Kidney (tissue), 13 donors: ENCODE measurements at regions not wholly inside any gene's neighbourhood (a gene's known extent, or its start where the extent isn't known, plus 50 kb on each side); places are given as distances from the start of the nearest gene placed in this dataset.
"Not testable (repeated sequence)": the region's sequence is repeated elsewhere in the genome, so short reads cannot be mapped to it uniquely, and the experiment has no call there.

Experiments
- DNase-seq, 5 donors: peaks; one replicate each; pipeline ENCODE4 v3.0.0-alpha.2; 2013 to 2020
- FAIRE-seq: peaks from 2 replicates; lab custom pipeline; 2012; peaks lifted over from hg19 to GRCh38; lab: Jason Lieb, UNC
- H3K27ac ChIP-seq, 2 donors: one replicate each; pipeline ENCODE4 v1.7.0; 2013; ENCODE audit warnings: low read depth in 2 of 2, low read length in 2 of 2, inconsistent platforms in 1 of 2
- H3K27me3 ChIP-seq: one replicate; pipeline ENCODE4 v1.7.1; 2013; ENCODE audit warnings: low read length, inconsistent platforms; ENCODE audit not compliant: control insufficient read depth, insufficient read depth
- H3K36me3 ChIP-seq, 3 donors: one replicate each; pipeline versions ENCODE4 v1.7.0 to v1.7.1; 2013; ENCODE audit warnings: low read length in 3 of 3, control low read depth in 1 of 3, inconsistent platforms in 1 of 3; ENCODE audit not compliant: insufficient read depth in 3 of 3, control insufficient read depth in 2 of 3
- H3K4me1 ChIP-seq, 3 donors: one replicate each; pipeline versions ENCODE4 v1.7.0 to v1.7.1; 2013; ENCODE audit warnings: low read length in 3 of 3, inconsistent platforms in 1 of 3, low read depth in 1 of 3; ENCODE audit not compliant: control insufficient read depth in 2 of 3, insufficient read depth in 2 of 3
- H3K4me3 ChIP-seq, 3 donors: one replicate each; pipeline versions ENCODE4 v1.7.0 to v1.8.1; 2013; ENCODE audit warnings: low read length in 3 of 3, control low read depth in 1 of 3, inconsistent platforms in 1 of 3
- H3K9ac ChIP-seq, 3 donors: one replicate each; pipeline versions ENCODE4 v1.7.0 to v1.7.1; 2013; ENCODE audit warnings: low read length in 3 of 3, control low read depth in 1 of 3, inconsistent platforms in 1 of 3
- H3K9me3 ChIP-seq, 3 donors: one replicate each; pipeline versions ENCODE4 v1.7.0 to v1.7.1; 2013; ENCODE audit warnings: low read length in 3 of 3, control low read depth in 1 of 3, inconsistent platforms in 1 of 3; ENCODE audit not compliant: control insufficient read depth in 2 of 3, insufficient read depth in 1 of 3
- CTCF ChIP-seq: IDR thresholded peaks from 3 replicates; pipeline ENCODE4 v1.5.1; 2012; ENCODE audit warnings: mild to moderate bottlenecking, moderate library complexity, borderline replicate concordance; ENCODE audit not compliant: insufficient read depth; ENCODE audit errors: extremely low read depth
- intact Hi-C: fragments of 100-400 bp; cut with DNase I; formaldehyde crosslinking; loops from one replicate; pipeline ENCODE4 v1.11.1; 2022
- donor health status: control.
- donor health status: control.
- donor health status: control.
- donor health status: control.
- donor health status: control.
- donor health status: DM: yes; HTN: yes; CAD: no.
- donor health status: Normal renal cell carcinoma (clear cell type).

- FAIRE-seq = no peak
Measured at GRCh38 chr4:3601992-3602391, 69.8 kb upstream of the LRPAP1 start.

GRCh38 chr4:3601108-3601690 is 69.0 kb upstream of the LRPAP1 start:
- DNase-seq, H3K4me3 ChIP-seq, H3K36me3 ChIP-seq, H3K9ac ChIP-seq, H3K9me3 ChIP-seq, H3K4me1 ChIP-seq, H3K27ac ChIP-seq, H3K27me3 ChIP-seq, intact Hi-C loops, FAIRE-seq: not testable (repeated sequence)

More at GRCh38 chr4:3601992-3602391, 69.8 kb upstream of the LRPAP1 start:
- no peak for DNase-seq
- H3K27ac ChIP-seq = no peak overlapping the region
- H3K4me3 ChIP-seq = no peak overlapping the region
- intact Hi-C loops = no loop called here
- TF ChIP-seq CTCF = no peak
- H3K36me3 ChIP-seq = no peaks in the 10 kb centered on the region
- no peaks in the 10 kb centered on the region for H3K9me3 ChIP-seq
- H3K4me1 ChIP-seq = no peaks in the 10 kb centered on the region
- no peak overlapping the region for H3K9ac ChIP-seq
- no peaks in the 10 kb centered on the region for H3K27me3 ChIP-seq

GRCh38 chr4:3599951-3600350 is 67.7 kb upstream of the LRPAP1 start:
- Histone ChIP-seq H3K4me3 (no peak overlapping the region), H3K9me3 (no peaks in the 10 kb centered on the region), H3K27ac (no peak overlapping the region), H3K27me3 (no peaks in the 10 kb centered on the region), H3K9ac (no peak overlapping the region), H3K4me1 (no peaks in the 10 kb centered on the region), H3K36me3 (no peaks in the 10 kb centered on the region)
- TF ChIP-seq CTCF = no peak
- DNase-seq = no peak
- intact Hi-C loops = no loop called here
- no peak for FAIRE-seq

- Histone ChIP-seq H3K9me3 (no peaks in the 10 kb centered on the region), H3K27me3 (no peaks in the 10 kb centered on the region), H3K4me1 (no peaks in the 10 kb centered on the region), H3K36me3 (no peaks in the 10 kb centered on the region), H3K9ac (no peak overlapping the region), H3K27ac (no peak overlapping the region), H3K4me3 (no peak overlapping the region)
- intact Hi-C loops = no loop called here
- DNase-seq (peak in 1 of 5 donors; percentile 24), FAIRE-seq (no peak)
- TF ChIP-seq CTCF = no peak
Measured at GRCh38 chr4:3598695-3599227, 66.5 kb upstream of the LRPAP1 start.

- H3K36me3 ChIP-seq, H3K27ac ChIP-seq, H3K4me3 ChIP-seq, DNase-seq, H3K9me3 ChIP-seq, H3K9ac ChIP-seq, intact Hi-C loops, H3K4me1 ChIP-seq, H3K27me3 ChIP-seq, FAIRE-seq: not testable (repeated sequence)
Measured at GRCh38 chr4:3597896-3598505, 65.8 kb upstream of the LRPAP1 start.
